ENCODE measurements at regions not wholly inside any gene's neighbourhood (a gene's known extent, or its start where the extent isn't known, plus 50 kb on each side); places are given as distances from the start of the nearest gene placed in this dataset.

DNA sequence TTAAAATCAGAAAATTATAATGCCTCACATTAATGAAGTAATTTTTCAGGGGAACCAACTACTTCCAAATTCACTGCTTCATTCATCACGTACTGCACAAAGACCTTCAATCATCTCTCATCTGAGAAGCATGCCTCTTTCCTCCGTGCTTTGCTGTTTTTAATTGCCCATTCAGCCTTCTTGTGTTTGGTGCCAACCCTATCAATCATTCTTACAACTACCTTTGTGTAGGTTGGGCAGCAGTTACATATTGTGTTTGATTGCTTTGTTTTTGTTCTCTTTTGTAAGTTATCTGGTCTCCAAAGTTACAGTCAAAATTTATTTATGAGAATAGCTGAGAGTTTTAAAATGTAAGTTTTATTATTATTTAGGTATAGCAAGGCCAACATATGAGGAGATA is 549.0 kb upstream of the SLC8A1 start:
- no peaks in the 10 kb centered on the region for H3K9me3 ChIP-seq (replicated peaks; ENCODE audit: control insufficient read depth, insufficient read depth, low read length)
- H3K4me2 ChIP-seq (ENCODE audit: control insufficient read depth, insufficient read depth): no peak overlapping the region
- RAD21 ChIA-PET (ENCODE audit: unreplicated experiment): no interaction called here
- TF ChIP-seq, protein P1, sequence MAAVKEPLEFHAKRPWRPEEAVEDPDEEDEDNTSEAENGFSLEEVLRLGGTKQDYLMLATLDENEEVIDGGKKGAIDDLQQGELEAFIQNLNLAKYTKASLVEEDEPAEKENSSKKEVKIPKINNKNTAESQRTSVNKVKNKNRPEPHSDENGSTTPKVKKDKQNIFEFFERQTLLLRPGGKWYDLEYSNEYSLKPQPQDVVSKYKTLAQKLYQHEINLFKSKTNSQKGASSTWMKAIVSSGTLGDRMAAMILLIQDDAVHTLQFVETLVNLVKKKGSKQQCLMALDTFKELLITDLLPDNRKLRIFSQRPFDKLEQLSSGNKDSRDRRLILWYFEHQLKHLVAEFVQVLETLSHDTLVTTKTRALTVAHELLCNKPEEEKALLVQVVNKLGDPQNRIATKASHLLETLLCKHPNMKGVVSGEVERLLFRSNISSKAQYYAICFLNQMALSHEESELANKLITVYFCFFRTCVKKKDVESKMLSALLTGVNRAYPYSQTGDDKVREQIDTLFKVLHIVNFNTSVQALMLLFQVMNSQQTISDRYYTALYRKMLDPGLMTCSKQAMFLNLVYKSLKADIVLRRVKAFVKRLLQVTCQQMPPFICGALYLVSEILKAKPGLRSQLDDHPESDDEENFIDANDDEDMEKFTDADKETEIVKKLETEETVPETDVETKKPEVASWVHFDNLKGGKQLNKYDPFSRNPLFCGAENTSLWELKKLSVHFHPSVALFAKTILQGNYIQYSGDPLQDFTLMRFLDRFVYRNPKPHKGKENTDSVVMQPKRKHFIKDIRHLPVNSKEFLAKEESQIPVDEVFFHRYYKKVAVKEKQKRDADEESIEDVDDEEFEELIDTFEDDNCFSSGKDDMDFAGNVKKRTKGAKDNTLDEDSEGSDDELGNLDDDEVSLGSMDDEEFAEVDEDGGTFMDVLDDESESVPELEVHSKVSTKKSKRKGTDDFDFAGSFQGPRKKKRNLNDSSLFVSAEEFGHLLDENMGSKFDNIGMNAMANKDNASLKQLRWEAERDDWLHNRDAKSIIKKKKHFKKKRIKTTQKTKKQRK (IDR thresholded peaks at IDR 0.05; ENCODE audit: low read depth, low read length): no peak
- TF ChIP-seq ASH2L (IDR thresholded peaks at IDR 0.05; ENCODE audit: borderline replicate concordance, low read depth) (no peak), IKZF1 (conservative IDR thresholded peaks at IDR 0.05) (no peak), NFXL1 (IDR thresholded peaks at IDR 0.05; ENCODE audit: borderline replicate concordance) (no peak), SMAD5 (IDR thresholded peaks at IDR 0.05; ENCODE audit: low read depth) (no peak), PML (IDR thresholded peaks at IDR 0.05; ENCODE audit: low read length) (no peak), ZNF217 (IDR thresholded peaks at IDR 0.05) (no peak), SMAD1 (IDR thresholded peaks at IDR 0.05; ENCODE audit: low read depth, partially characterized antibody) (no peak), NRF1 (conservative IDR thresholded peaks at IDR 0.05; ENCODE audit: low read depth, low read length) (no peak), MLLT1 (IDR thresholded peaks at IDR 0.05) (no peak), NR2C1 (IDR thresholded peaks at IDR 0.05) (no peak)
- TF ChIP-seq, protein P2, sequence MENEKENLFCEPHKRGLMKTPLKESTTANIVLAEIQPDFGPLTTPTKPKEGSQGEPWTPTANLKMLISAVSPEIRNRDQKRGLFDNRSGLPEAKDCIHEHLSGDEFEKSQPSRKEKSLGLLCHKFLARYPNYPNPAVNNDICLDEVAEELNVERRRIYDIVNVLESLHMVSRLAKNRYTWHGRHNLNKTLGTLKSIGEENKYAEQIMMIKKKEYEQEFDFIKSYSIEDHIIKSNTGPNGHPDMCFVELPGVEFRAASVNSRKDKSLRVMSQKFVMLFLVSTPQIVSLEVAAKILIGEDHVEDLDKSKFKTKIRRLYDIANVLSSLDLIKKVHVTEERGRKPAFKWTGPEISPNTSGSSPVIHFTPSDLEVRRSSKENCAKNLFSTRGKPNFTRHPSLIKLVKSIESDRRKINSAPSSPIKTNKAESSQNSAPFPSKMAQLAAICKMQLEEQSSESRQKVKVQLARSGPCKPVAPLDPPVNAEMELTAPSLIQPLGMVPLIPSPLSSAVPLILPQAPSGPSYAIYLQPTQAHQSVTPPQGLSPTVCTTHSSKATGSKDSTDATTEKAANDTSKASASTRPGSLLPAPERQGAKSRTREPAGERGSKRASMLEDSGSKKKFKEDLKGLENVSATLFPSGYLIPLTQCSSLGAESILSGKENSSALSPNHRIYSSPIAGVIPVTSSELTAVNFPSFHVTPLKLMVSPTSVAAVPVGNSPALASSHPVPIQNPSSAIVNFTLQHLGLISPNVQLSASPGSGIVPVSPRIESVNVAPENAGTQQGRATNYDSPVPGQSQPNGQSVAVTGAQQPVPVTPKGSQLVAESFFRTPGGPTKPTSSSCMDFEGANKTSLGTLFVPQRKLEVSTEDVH (IDR thresholded peaks at IDR 0.05; ENCODE audit: low read depth, partially characterized antibody): no peak
- TF ChIP-seq, protein P3, sequence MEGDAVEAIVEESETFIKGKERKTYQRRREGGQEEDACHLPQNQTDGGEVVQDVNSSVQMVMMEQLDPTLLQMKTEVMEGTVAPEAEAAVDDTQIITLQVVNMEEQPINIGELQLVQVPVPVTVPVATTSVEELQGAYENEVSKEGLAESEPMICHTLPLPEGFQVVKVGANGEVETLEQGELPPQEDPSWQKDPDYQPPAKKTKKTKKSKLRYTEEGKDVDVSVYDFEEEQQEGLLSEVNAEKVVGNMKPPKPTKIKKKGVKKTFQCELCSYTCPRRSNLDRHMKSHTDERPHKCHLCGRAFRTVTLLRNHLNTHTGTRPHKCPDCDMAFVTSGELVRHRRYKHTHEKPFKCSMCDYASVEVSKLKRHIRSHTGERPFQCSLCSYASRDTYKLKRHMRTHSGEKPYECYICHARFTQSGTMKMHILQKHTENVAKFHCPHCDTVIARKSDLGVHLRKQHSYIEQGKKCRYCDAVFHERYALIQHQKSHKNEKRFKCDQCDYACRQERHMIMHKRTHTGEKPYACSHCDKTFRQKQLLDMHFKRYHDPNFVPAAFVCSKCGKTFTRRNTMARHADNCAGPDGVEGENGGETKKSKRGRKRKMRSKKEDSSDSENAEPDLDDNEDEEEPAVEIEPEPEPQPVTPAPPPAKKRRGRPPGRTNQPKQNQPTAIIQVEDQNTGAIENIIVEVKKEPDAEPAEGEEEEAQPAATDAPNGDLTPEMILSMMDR (IDR thresholded peaks at IDR 0.05 in 2 of 3, conservative IDR thresholded peaks at IDR 0.05 in 1 of 3; ENCODE audit: control insufficient read depth in 2 of 3, extremely low read depth in 1 of 3, insufficient read depth in 1 of 3, low read depth in 3 of 3, low read length in 3 of 3): no peak
- 2% methylated on average over 2 of the region's 2 CpGs for WGBS (ENCODE audit: insufficient coverage, insufficient replicate concordance, low lambda C conversion rate, missing lambda C conversion rate)
- H3K27ac ChIP-seq (ENCODE audit: control insufficient read depth, insufficient read depth): no peak overlapping the region
- FAIRE-seq: no peak
- BruUV-seq (replicated peaks): no TSS peak
- CTCF ChIA-PET: interaction anchor here (0.7 kb wide), 1 partner anchor 11 kb away, joined by 3 read pairs; no protein-coding TSS in a partner anchor
- no peak for DNase-seq (ENCODE audit: low read depth, low spot score)
- ATAC-seq: no peak
- H3K79me2 ChIP-seq (ENCODE audit: control insufficient read depth, insufficient read depth, low read length): no peaks in the 10 kb centered on the region
- H3K27me3 ChIP-seq (replicated peaks in 1 of 2; ENCODE audit: control insufficient read depth in 2 of 2, insufficient read depth in 2 of 2, low read length in 1 of 2): no peaks in the 10 kb centered on the region
- POLR2A ChIA-PET: no interaction called here
- SMC1A ChIA-PET (ENCODE audit: uncharacterized antibody, unreplicated experiment): no interaction called here
- no peak overlapping the region for H3K4me3 ChIP-seq
- no peaks in the 10 kb centered on the region for H3K4me1 ChIP-seq (ENCODE audit: control insufficient read depth, insufficient read depth, low read length)
- no peaks in the 10 kb centered on the region for H4K20me1 ChIP-seq (ENCODE audit: control insufficient read depth, insufficient read depth)
- no peak overlapping the region for H2AFZ ChIP-seq (ENCODE audit: control insufficient read depth, low read depth, low read length)
- H3K36me3 ChIP-seq (ENCODE audit: control insufficient read depth in 2 of 2, insufficient read depth in 2 of 2, low read length in 1 of 2): no peaks in the 10 kb centered on the region
- intact Hi-C loops (cut with micrococcal nuclease; ENCODE audit: unreplicated experiment): no loop called here
- in situ Hi-C loops (cut with MboI): no loop called here
- no peak overlapping the region for H3K9ac ChIP-seq (ENCODE audit: control insufficient read depth, insufficient read depth, low read length)

Measured in GM12878 (cell line).